Stimulated activated CD8-positive, alpha-beta memory T cell treated with anti-CD3 and anti-CD28 coated beads, Interleukin-4, amount 100 ng/mL, for 24 hours (primary cell): ENCODE measurements at regions not wholly inside any gene's neighbourhood (a gene's known extent, or its start where the extent isn't known, plus 50 kb on each side); places are given as distances from the start of the nearest gene placed in this dataset.
"Not testable (repeated sequence)": the region's sequence is repeated elsewhere in the genome, so short reads cannot be mapped to it uniquely, and the experiment has no call there.

Experiments
- DNase-seq: peaks from one replicate; pipeline ENCODE4 v3.0.0-alpha.2; 2020; ENCODE audit warnings: low read depth

- no peak for DNase-seq
Measured at GRCh38 chr1:65590279-65590678, 169.8 kb downstream of the LEPR start.

GRCh38 chr1:65593516-65593915 lies 173.0 kb downstream of the LEPR start:
- no peak for DNase-seq

- DNase-seq: no peak
Measured at GRCh38 chr1:65595724-65596123, 175.3 kb downstream of the LEPR start.

GRCh38 chr1:65596768-65597167 lies 176.3 kb downstream of the LEPR start:
- no peak for DNase-seq

GRCh38 chr1:65605621-65606020 lies 185.2 kb downstream of the LEPR start:
- DNase-seq: no peak

- DNase-seq: no peak
Measured at GRCh38 chr1:65606426-65606825, 186.0 kb downstream of the LEPR start.

GRCh38 chr1:65613884-65614283 lies 178.8 kb upstream of the PDE4B start:
- no peak for DNase-seq

GRCh38 chr1:65615859-65616258 lies 176.8 kb upstream of the PDE4B start:
- no peak for DNase-seq

GRCh38 chr1:65621721-65622120 lies 171.0 kb upstream of the PDE4B start:
- not testable (repeated sequence) for DNase-seq

- no peak for DNase-seq
Measured at GRCh38 chr1:65623895-65624294, 168.8 kb upstream of the PDE4B start.

GRCh38 chr1:65625528-65625927 lies 167.2 kb upstream of the PDE4B start:
- no peak for DNase-seq

GRCh38 chr1:65626003-65626402 lies 166.7 kb upstream of the PDE4B start:
- DNase-seq: no peak

GRCh38 chr1:65629788-65630187 lies 162.9 kb upstream of the PDE4B start:
- no peak for DNase-seq

- no peak for DNase-seq
Measured at GRCh38 chr1:65630855-65631254, 161.8 kb upstream of the PDE4B start.

- no peak for DNase-seq
Measured at GRCh38 chr1:65632235-65632634, 160.5 kb upstream of the PDE4B start.

GRCh38 chr1:65640046-65640445 lies 152.6 kb upstream of the PDE4B start:
- DNase-seq: no peak

- DNase-seq: not testable (repeated sequence)
Measured at GRCh38 chr1:65649185-65649584, 143.5 kb upstream of the PDE4B start.

- DNase-seq: no peak
Measured at GRCh38 chr1:65650682-65651081, 142.0 kb upstream of the PDE4B start.

GRCh38 chr1:65654526-65654925 lies 138.2 kb upstream of the PDE4B start:
- not testable (repeated sequence) for DNase-seq

GRCh38 chr1:65657609-65658008 lies 135.1 kb upstream of the PDE4B start:
- not testable (repeated sequence) for DNase-seq

- no peak for DNase-seq
Measured at GRCh38 chr1:65658122-65658521, 134.6 kb upstream of the PDE4B start.

GRCh38 chr1:65668368-65668767 lies 124.3 kb upstream of the PDE4B start:
- no peak for DNase-seq

- DNase-seq: no peak
Measured at GRCh38 chr1:65670518-65670917, 122.2 kb upstream of the PDE4B start.

GRCh38 chr1:65674522-65674921 lies 118.2 kb upstream of the PDE4B start:
- no peak for DNase-seq

GRCh38 chr1:65679773-65680172 lies 112.9 kb upstream of the PDE4B start:
- DNase-seq: no peak
